B cell (primary cell): ENCODE measurements at regions not wholly inside any gene's neighbourhood (a gene's known extent, or its start where the extent isn't known, plus 50 kb on each side); places are given as distances from the start of the nearest gene placed in this dataset.

Source experiments
- ATAC-seq: fragments of 200-7000 bp; cut with Tn5 transposase; one replicate; pipeline ENCODE4 v1.10.0; 2021; ENCODE audit warnings: low read depth, mild to moderate bottlenecking, moderate number of reproducible peaks, moderate library complexity
- CTCF ChIA-PET: fragments of 350-600 bp; sonication (Branson Sonifier 250); formaldehyde crosslinking; loops from one replicate; lab custom pipeline; 2021; ENCODE audit warnings: antibody characterized with exemption, inconsistent platforms; lab: Charles Lee
- POLR2A ChIA-PET: fragments of 350-600 bp; sonication (Branson Sonifier 250); formaldehyde crosslinking; loops from one replicate; lab custom pipeline; 2021; ENCODE audit warnings: antibody characterized with exemption; lab: Charles Lee
- DNase-seq: peaks from one replicate; pipeline ENCODE4 v3.0.0; 2013
- H2AFZ ChIP-seq: 2 replicates; pipeline ENCODE4 v1.6.1; 2012; ENCODE audit warnings: mild to moderate bottlenecking, low read depth, low read length; ENCODE audit not compliant: insufficient read depth, poor library complexity, severe bottlenecking
- H3K27ac ChIP-seq, 2 donors: 1 replicate in 1 of 2; 2 replicates in 1 of 2; pipeline ENCODE4 v1.5.1; 2012 to 2013; ENCODE audit warnings: low read length in 2 of 2, mild to moderate bottlenecking in 2 of 2, moderate library complexity in 1 of 2
- H3K27me3 ChIP-seq, 4 experiments: fragments of 200-600 bp in 1 of 4; sonication (generic) in 1 of 4; replicated peaks in 1 of 4; 1 replicate in 2 of 4; 2 replicates in 2 of 4; pipeline versions ENCODE4 v1.6.1 to v1.7.0; 2013 to 2016; ENCODE audit warnings: low read length in 3 of 4, mild to moderate bottlenecking in 2 of 4, mixed read lengths in 1 of 4, moderate library complexity in 1 of 4; ENCODE audit not compliant: insufficient read depth in 4 of 4, control insufficient read depth in 3 of 4; ENCODE audit errors: control extremely low read depth in 1 of 4
- H3K36me3 ChIP-seq, 2 experiments: replicated peaks in 1 of 2; 1 replicate in 1 of 2; 2 replicates in 1 of 2; pipeline versions ENCODE4 v1.6.1 to v1.7.1; 2013; ENCODE audit warnings: low read length in 1 of 2; ENCODE audit not compliant: insufficient read depth in 2 of 2, control insufficient read depth in 1 of 2; ENCODE audit errors: control extremely low read depth in 1 of 2, extremely low read depth in 1 of 2
- H3K4me1 ChIP-seq, 2 donors: fragments of 200-600 bp in 1 of 2; sonication (generic) in 1 of 2; 1 replicate in 1 of 2; 2 replicates in 1 of 2; pipeline versions ENCODE4 v1.5.1 to v1.6.1; 2013 to 2017; ENCODE audit warnings: low read length in 2 of 2; ENCODE audit not compliant: control insufficient read depth in 2 of 2, insufficient read depth in 2 of 2
- H3K4me2 ChIP-seq: replicated peaks from 2 replicates; pipeline ENCODE3; 2012; ENCODE audit warnings: mild to moderate bottlenecking, low read depth, low read length; ENCODE audit not compliant: poor library complexity, severe bottlenecking
- H3K4me3 ChIP-seq, 5 experiments: fragments of 200-600 bp in 1 of 5; sonication (generic) in 1 of 5; 1 replicate in 3 of 5; 2 replicates in 2 of 5; pipeline versions ENCODE4 v1.5.1 to v1.7.0; 2011 to 2016; ENCODE audit warnings: low read length in 4 of 5, mild to moderate bottlenecking in 4 of 5, low read depth in 2 of 5, control low read depth in 1 of 5, moderate library complexity in 1 of 5; ENCODE audit not compliant: insufficient read depth in 1 of 5; ENCODE audit errors: control extremely low read depth in 1 of 5, extremely low read depth in 1 of 5
- H3K79me2 ChIP-seq: fragments of 200-600 bp; sonication (generic); one replicate; pipeline ENCODE4 v1.6.0; 2016; ENCODE audit warnings: low read length; ENCODE audit not compliant: control insufficient read depth, insufficient read depth
- H3K9ac ChIP-seq: fragments of 200-600 bp; sonication (generic); 2 replicates; pipeline ENCODE4 v1.6.1; 2017; ENCODE audit warnings: mild to moderate bottlenecking, low read length, moderate library complexity
- H3K9me3 ChIP-seq, 3 donors: one replicate each; pipeline versions ENCODE4 v1.6.1 to v1.7.1; 2013; ENCODE audit warnings: low read length in 2 of 3; ENCODE audit not compliant: control insufficient read depth in 2 of 3, insufficient read depth in 1 of 3; ENCODE audit errors: control extremely low read depth in 1 of 3
- H4K20me1 ChIP-seq: 2 replicates; pipeline ENCODE4 v1.6.0; 2012; ENCODE audit warnings: mild to moderate bottlenecking, low read length; ENCODE audit not compliant: insufficient read depth, control insufficient read depth, poor library complexity, severe bottlenecking
- H3K27ac Mint-ChIP-seq: one replicate; pipeline ENCODE4 v1.8.0; 2021; ENCODE audit warnings: mixed read lengths
- H3K27me3 Mint-ChIP-seq: one replicate; pipeline ENCODE4 v1.8.0; 2021; ENCODE audit warnings: mixed read lengths
- H3K4me1 Mint-ChIP-seq: one replicate; pipeline ENCODE4 v1.8.0; 2021; ENCODE audit warnings: mixed read lengths
- H3K4me3 Mint-ChIP-seq: one replicate; pipeline ENCODE4 v1.8.0; 2021; ENCODE audit warnings: mixed read lengths
- H3K9me3 Mint-ChIP-seq: one replicate; pipeline ENCODE4 v1.8.0; 2022; ENCODE audit warnings: mixed read lengths; ENCODE audit not compliant: insufficient read depth
- CTCF ChIP-seq: fragments of 200-600 bp; IDR thresholded peaks from one replicate; pipeline ENCODE4 v1.8.0; 2022; ENCODE audit warnings: antibody characterized with exemption, mild to moderate bottlenecking
- EZH2 ChIP-seq: IDR thresholded peaks from 2 replicates; pipeline ENCODE4 v1.6.1; 2012; ENCODE audit warnings: borderline replicate concordance, low read depth, mild to moderate bottlenecking, moderate library complexity, low read length; ENCODE audit not compliant: insufficient read depth, poor library complexity, severe bottlenecking
- WGBS: methylation state at CpG from one replicate; pipeline ENCODE4 v1.1.5; 2013; ENCODE audit warnings: missing lambda C conversion rate; ENCODE audit not compliant: insufficient coverage; 5-methylcytosine and 5-hydroxymethylcytosine counted together
- intact Hi-C: fragments of 100-400 bp; cut with micrococcal nuclease; formaldehyde crosslinking; loops from one replicate; pipeline ENCODE4 v1.10.0; 2022

DNA sequence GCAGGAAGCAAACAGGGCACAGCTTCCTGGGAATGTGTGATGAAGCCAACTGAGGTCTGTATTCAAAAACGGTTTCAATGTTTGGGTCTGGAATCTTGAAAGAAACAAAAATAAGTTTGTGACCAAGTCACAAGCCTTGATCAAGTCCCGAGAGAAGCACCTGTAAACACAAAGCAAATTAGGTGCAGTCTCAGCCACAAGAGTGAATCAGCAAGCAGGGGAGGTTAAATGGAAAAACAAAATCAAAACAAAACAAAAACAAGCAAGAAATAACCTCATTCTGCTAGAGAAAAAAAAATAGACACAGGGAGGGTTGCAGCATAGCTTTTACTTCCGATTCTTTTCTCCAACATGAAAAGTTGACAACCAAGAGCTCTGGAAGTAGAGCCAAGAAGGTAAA is 201.7 kb downstream of the CLIC5 start:
- Histone ChIP-seq H2AFZ (no peak overlapping the region), H3K4me2 (no peak overlapping the region), H3K79me2 (no peaks in the 10 kb centered on the region), H3K36me3 (no peaks in the 10 kb centered on the region), H4K20me1 (no peaks in the 10 kb centered on the region), H3K9ac (no peak overlapping the region), H3K27ac (no peak overlapping the region), H3K4me1 (peaks cover 17 to 28% of the 10 kb centered on the region in 2 donors), H3K4me3 (no peak overlapping the region), H3K27me3 (peaks cover 0 to 5% (median 0%) of the 10 kb centered on the region in 4 experiments), H3K9me3 (peaks cover 2 to 6% (median 3%) of the 10 kb centered on the region in 3 donors)
- TF ChIP-seq EZH2 (no peak), CTCF (no peak)
- POLR2A ChIA-PET, result no interaction called here
- WGBS, result 73% methylated on average over 1 of the region's 3 CpGs
- DNase-seq (no peak), ATAC-seq (no peak)
- CTCF ChIA-PET, result interaction anchor here (1.3 kb wide), 1 partner anchor 9 kb away, joined by 4 read pairs; no protein-coding TSS in a partner anchor
- intact Hi-C loops, result no loop called here
- Mint-ChIP-seq H3K27me3 (peaks cover 17% of the 10 kb centered on the region), H3K4me3 (no peak overlapping the region), H3K27ac (no peak overlapping the region), H3K9me3 (peaks cover 3% of the 10 kb centered on the region), H3K4me1 (peaks cover 18% of the 10 kb centered on the region)

GRCh38 chr6:45812922-45813321 is 202.7 kb downstream of the CLIC5 start:
- Mint-ChIP-seq H3K27ac (no peak overlapping the region), H3K9me3 (peaks cover 3% of the 10 kb centered on the region), H3K4me3 (no peak overlapping the region), H3K4me1 (peaks cover 8% of the 10 kb centered on the region), H3K27me3 (peaks cover 17% of the 10 kb centered on the region)
- TF ChIP-seq CTCF (no peak), EZH2 (no peak)
- Histone ChIP-seq H3K4me1 (peaks cover 20 to 28% of the 10 kb centered on the region in 2 donors), H3K27ac (no peak overlapping the region), H2AFZ (no peak overlapping the region), H3K9ac (no peak overlapping the region), H3K4me3 (no peak overlapping the region), H3K79me2 (no peaks in the 10 kb centered on the region), H3K36me3 (no peaks in the 10 kb centered on the region), H3K4me2 (no peak overlapping the region), H3K9me3 (peaks cover 2 to 3% (median 2%) of the 10 kb centered on the region in 3 donors), H3K27me3 (peaks cover 0 to 5% (median 0%) of the 10 kb centered on the region in 4 experiments), H4K20me1 (no peaks in the 10 kb centered on the region)
- DNase-seq, result no peak
- POLR2A ChIA-PET, result no interaction called here
- 95% methylated on average over 6 of the region's 6 CpGs for WGBS
- intact Hi-C loops, result no loop called here
- no peak for ATAC-seq
- CTCF ChIA-PET, result no interaction called here
